H1 (cell line): ENCODE measurements at regions not wholly inside any gene's neighbourhood (a gene's known extent, or its start where the extent isn't known, plus 50 kb on each side); places are given as distances from the start of the nearest gene placed in this dataset.

Source experiments
- CTCF ChIA-PET: fragments of 300-600 bp; sonication (Branson Sonifier 250); formaldehyde crosslinking; loops from one replicate; lab custom pipeline; 2021; ENCODE audit not compliant: partially characterized antibody; lab: Charles Lee
- POLR2A ChIA-PET: fragments of 300-600 bp; sonication (Branson Sonifier 250); formaldehyde crosslinking; loops from one replicate; lab custom pipeline; 2021; ENCODE audit warnings: inconsistent platforms; ENCODE audit not compliant: partially characterized antibody; lab: Charles Lee
- DNase-seq, 2 experiments: peaks; one replicate each; pipeline versions ENCODE4 v3.0.0 to v3.0.0-alpha.2; 2010 to 2022; ENCODE audit warnings: low spot score in 2 of 2, low read depth in 1 of 2, mixed read lengths in 1 of 2
- FAIRE-seq: peaks from 2 replicates; lab custom pipeline; 2011; peaks lifted over from hg19 to GRCh38; lab: Jason Lieb, UNC
- H2AFZ ChIP-seq: 2 replicates; pipeline ENCODE4 v1.8.1; 2012; ENCODE audit warnings: low read length, inconsistent platforms
- H2AK5ac ChIP-seq: 2 replicates; pipeline ENCODE4 v1.6.1; 2013; ENCODE audit warnings: low read depth, low read length
- H2BK120ac ChIP-seq: replicated peaks from 2 replicates; pipeline ENCODE3; 2013; ENCODE audit warnings: low read depth, low read length, inconsistent platforms
- H2BK12ac ChIP-seq: 2 replicates; pipeline ENCODE4 v1.6.1; 2013; ENCODE audit warnings: low read depth, low read length
- H2BK15ac ChIP-seq: 2 replicates; pipeline ENCODE4 v1.6.1; 2013; ENCODE audit warnings: low read length
- H2BK20ac ChIP-seq: 2 replicates; pipeline ENCODE4 v1.6.1; 2013; ENCODE audit warnings: low read length
- H2BK5ac ChIP-seq: 2 replicates; pipeline ENCODE4 v1.6.1; 2013; ENCODE audit warnings: low read depth, low read length
- H3K14ac ChIP-seq: 2 replicates; pipeline ENCODE4 v1.6.1; 2013; ENCODE audit warnings: inconsistent platforms; ENCODE audit not compliant: insufficient read length
- H3K18ac ChIP-seq: 2 replicates; pipeline ENCODE4 v1.6.1; 2013; ENCODE audit warnings: low read length; ENCODE audit errors: extremely low read depth
- H3K23ac ChIP-seq: 2 replicates; pipeline ENCODE4 v1.6.1; 2013; ENCODE audit warnings: inconsistent platforms; ENCODE audit not compliant: insufficient read length
- H3K23me2 ChIP-seq: 2 replicates; pipeline ENCODE4 v1.6.1; 2013; ENCODE audit warnings: low read depth, low read length
- H3K27ac ChIP-seq: 2 replicates; pipeline ENCODE4 v1.6.1; 2011; ENCODE audit warnings: low read depth, low read length, inconsistent platforms
- H3K27me3 ChIP-seq, 4 experiments: replicated peaks in 1 of 4; 1 replicate in 1 of 4; 2 replicates in 3 of 4; pipeline versions ENCODE4 v1.6.1 to v1.8.1; 2011 to 2013; ENCODE audit warnings: low read length in 3 of 4, mild to moderate bottlenecking in 3 of 4, inconsistent platforms in 2 of 4, mixed read lengths in 2 of 4, moderate library complexity in 1 of 4; ENCODE audit not compliant: control insufficient read depth in 3 of 4, insufficient read depth in 3 of 4; ENCODE audit errors: extremely low read depth in 1 of 4
- H3K36me3 ChIP-seq, 4 experiments: 2 replicates each; pipeline versions ENCODE4 v1.6.1 to v1.8.1; 2011 to 2013; ENCODE audit warnings: mild to moderate bottlenecking in 4 of 4, low read length in 3 of 4, moderate library complexity in 2 of 4, control low read depth in 1 of 4, inconsistent platforms in 1 of 4; ENCODE audit not compliant: insufficient read depth in 4 of 4, control insufficient read depth in 2 of 4
- H3K4ac ChIP-seq: replicated peaks from 2 replicates; pipeline ENCODE3; 2013; ENCODE audit warnings: low read length, low read depth, mixed read lengths, inconsistent platforms; ENCODE audit not compliant: insufficient read length
- H3K4me1 ChIP-seq, 4 experiments: replicated peaks in 1 of 4; 1 replicate in 1 of 4; 2 replicates in 3 of 4; pipeline versions ENCODE4 v1.6.1 to v1.8.1; 2011 to 2013; ENCODE audit warnings: low read length in 3 of 4, inconsistent platforms in 2 of 4, mixed read lengths in 1 of 4; ENCODE audit not compliant: insufficient read depth in 4 of 4, control insufficient read depth in 3 of 4
- H3K4me2 ChIP-seq, 2 experiments: 2 replicates each; pipeline versions ENCODE4 v1.6.1 to v1.8.1; 2011 to 2013; ENCODE audit warnings: low read depth in 2 of 2, low read length in 2 of 2, control low read depth in 1 of 2, inconsistent platforms in 1 of 2, mild to moderate bottlenecking in 1 of 2; ENCODE audit not compliant: insufficient read depth in 1 of 2
- H3K4me3 ChIP-seq, 4 experiments: fragments of 200-600, 300-600 bp in 1 of 4; sonication (generic), shearing (Covaris generic), sonication (Bioruptor Twin) in 1 of 4; 2 replicates each; pipeline versions ENCODE4 v1.5.1 to v1.8.1; 2011 to 2016; ENCODE audit warnings: low read length in 4 of 4, low read depth in 3 of 4, control low read depth in 2 of 4, inconsistent platforms in 2 of 4, mild to moderate bottlenecking in 2 of 4, mixed read lengths in 1 of 4, moderate library complexity in 1 of 4; ENCODE audit not compliant: insufficient read depth in 2 of 4; ENCODE audit errors: extremely low read depth in 1 of 4
- H3K56ac ChIP-seq: replicated peaks from 2 replicates; pipeline ENCODE3; 2013; ENCODE audit warnings: low read depth, mild to moderate bottlenecking, mixed read lengths, low read length, inconsistent platforms; ENCODE audit not compliant: insufficient read length
- H3K79me1 ChIP-seq: 2 replicates; pipeline ENCODE4 v1.6.1; 2013; ENCODE audit warnings: low read depth, low read length, control low read depth
- H3K79me2 ChIP-seq, 2 experiments: 2 replicates each; pipeline versions ENCODE4 v1.6.1 to v1.8.1; 2012 to 2013; ENCODE audit warnings: low read length in 2 of 2, mild to moderate bottlenecking in 2 of 2, inconsistent platforms in 1 of 2; ENCODE audit not compliant: insufficient read depth in 2 of 2, control insufficient read depth in 1 of 2
- H3K9ac ChIP-seq, 4 experiments: replicated peaks in 1 of 4; 1 replicate in 1 of 4; 2 replicates in 3 of 4; pipeline versions ENCODE4 v1.6.1 to v1.8.1; 2011 to 2013; ENCODE audit warnings: low read depth in 3 of 4, low read length in 3 of 4, control low read depth in 2 of 4, mild to moderate bottlenecking in 2 of 4, moderate library complexity in 2 of 4, inconsistent platforms in 1 of 4; ENCODE audit errors: extremely low read depth in 1 of 4
- H3K9me3 ChIP-seq, 2 experiments: 2 replicates each; pipeline versions ENCODE4 v1.6.1 to v1.8.1; 2012 to 2013; ENCODE audit warnings: mild to moderate bottlenecking in 2 of 2, moderate library complexity in 2 of 2, control low read depth in 1 of 2, inconsistent platforms in 1 of 2, low read depth in 1 of 2, low read length in 1 of 2, mixed read lengths in 1 of 2; ENCODE audit not compliant: insufficient read depth in 2 of 2
- H4K20me1 ChIP-seq, 2 experiments: replicated peaks in 1 of 2; 2 replicates each; pipeline versions ENCODE3 to v1.8.1; 2011 to 2013; ENCODE audit warnings: inconsistent platforms in 2 of 2, low read length in 2 of 2, mild to moderate bottlenecking in 1 of 2; ENCODE audit not compliant: insufficient read depth in 2 of 2, control insufficient read depth in 1 of 2
- H4K5ac ChIP-seq: 2 replicates; pipeline ENCODE4 v1.6.1; 2013; ENCODE audit warnings: low read length, low read depth, mixed read lengths, inconsistent platforms; ENCODE audit not compliant: insufficient read length
- H4K8ac ChIP-seq: 2 replicates; pipeline ENCODE4 v1.8.0; 2013; ENCODE audit warnings: mild to moderate bottlenecking, moderate library complexity, low read length, inconsistent platforms; ENCODE audit not compliant: insufficient read depth; ENCODE audit errors: extremely low read depth
- H4K91ac ChIP-seq: replicated peaks from 2 replicates; pipeline ENCODE3; 2013; ENCODE audit warnings: low read length, mixed read lengths, inconsistent platforms; ENCODE audit not compliant: insufficient read length
- BRCA1 ChIP-seq: IDR thresholded peaks from 2 replicates; pipeline ENCODE4 v1.6.1; 2012; ENCODE audit warnings: low read depth, low read length, improper control_type of control experiment
- CREB1 ChIP-seq: IDR thresholded peaks from 2 replicates; pipeline ENCODE4 v1.6.1; 2012; ENCODE audit warnings: inconsistent platforms
- HDAC6 ChIP-seq: IDR thresholded peaks from one replicate; pipeline ENCODE4 v1.7.1; 2012; ENCODE audit warnings: low read depth, mild to moderate bottlenecking, inconsistent platforms, low read length, moderate library complexity
- JUN ChIP-seq: IDR thresholded peaks from 2 replicates; pipeline ENCODE4 v1.6.1; 2011; ENCODE audit warnings: low read depth, mild to moderate bottlenecking, improper control_type of control experiment, low read length
- RBBP5 ChIP-seq: IDR thresholded peaks from 2 replicates; pipeline ENCODE4 v1.7.1; 2012; ENCODE audit warnings: low read depth, mild to moderate bottlenecking, inconsistent platforms, low read length, moderate library complexity, borderline replicate concordance
- SIRT6 ChIP-seq: IDR thresholded peaks from one replicate; pipeline ENCODE4 v1.7.1; 2012; ENCODE audit warnings: low read length, inconsistent platforms
- SIX5 ChIP-seq: IDR thresholded peaks from 2 replicates; pipeline ENCODE4 v1.6.1; 2011; ENCODE audit warnings: mild to moderate bottlenecking, low read depth, low read length
- SP4 ChIP-seq: IDR thresholded peaks from 2 replicates; pipeline ENCODE4 v1.6.1; 2012; ENCODE audit warnings: low read length, inconsistent platforms
- ZNF274 ChIP-seq: IDR thresholded peaks from 2 replicates; pipeline ENCODE4 v1.7.0; 2012; ENCODE audit warnings: low read length, borderline replicate concordance; ENCODE audit errors: extremely low read depth
- WGBS, 2 experiments: shearing (Covaris generic) in 1 of 2; methylation state at CpG; one replicate each; pipeline versions ENCODE4 v1.1.6 to v1.1.7; 2013 to 2015; ENCODE audit warnings: low lambda C conversion rate in 2 of 2, mixed read lengths in 2 of 2, inconsistent platforms in 1 of 2, low coverage in 1 of 2, missing lambda C conversion rate in 1 of 2; ENCODE audit not compliant: insufficient replicate concordance in 2 of 2, insufficient coverage in 1 of 2, insufficient read length in 1 of 2; ENCODE audit errors: extremely low coverage in 1 of 2, missing lambda C conversion rate in 1 of 2; 5-methylcytosine and 5-hydroxymethylcytosine counted together
- TF ChIP-seq, protein P1 (sequence below): IDR thresholded peaks from 2 replicates; pipeline ENCODE4 v1.6.1; 2012; ENCODE audit warnings: inconsistent platforms

DNA sequence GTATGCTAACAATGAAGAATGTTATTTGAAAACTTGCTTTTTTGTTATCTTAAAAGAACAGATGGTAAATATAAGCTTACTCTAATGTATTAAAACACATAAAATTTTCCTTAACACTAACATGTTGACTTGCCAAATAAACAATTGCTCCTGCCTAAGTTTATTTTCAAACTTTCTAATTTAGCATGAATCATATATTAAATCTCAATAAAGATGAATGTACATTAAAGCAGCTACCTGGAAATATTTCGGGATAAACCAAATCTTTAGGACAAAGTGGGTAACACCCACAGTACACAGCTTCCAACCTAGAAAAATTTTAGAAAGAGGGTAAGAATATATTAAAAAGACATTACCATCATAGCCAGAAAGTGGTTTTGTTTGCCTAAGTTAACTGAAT, 567.4 kb downstream of the ZEB2 start:
- no peaks in the 10 kb centered on the region for H3K27me3 ChIP-seq
- no peak overlapping the region for H3K18ac ChIP-seq
- no peaks in the 10 kb centered on the region for H3K9me3 ChIP-seq
- POLR2A ChIA-PET = no interaction called here
- CTCF ChIA-PET = interaction anchor here (0.8 to 1.4 kb wide), 3 partner anchors 9 to 13 kb away, joined by 3 to 4 read pairs (median 3); no protein-coding TSS in a partner anchor
- no peak for TF ChIP-seq SIRT6
- TF ChIP-seq BRCA1 = no peak
- TF ChIP-seq ZNF274 = no peak
- no peak for TF ChIP-seq SP4
- no peak for TF ChIP-seq HDAC6
- TF ChIP-seq JUN = no peak
- TF ChIP-seq SIX5 = no peak
- no peak for TF ChIP-seq RBBP5
- no peak for TF ChIP-seq CREB1
- TF ChIP-seq, protein P1, sequence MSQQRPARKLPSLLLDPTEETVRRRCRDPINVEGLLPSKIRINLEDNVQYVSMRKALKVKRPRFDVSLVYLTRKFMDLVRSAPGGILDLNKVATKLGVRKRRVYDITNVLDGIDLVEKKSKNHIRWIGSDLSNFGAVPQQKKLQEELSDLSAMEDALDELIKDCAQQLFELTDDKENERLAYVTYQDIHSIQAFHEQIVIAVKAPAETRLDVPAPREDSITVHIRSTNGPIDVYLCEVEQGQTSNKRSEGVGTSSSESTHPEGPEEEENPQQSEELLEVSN = no peak
- no peak overlapping the region for H3K4me2 ChIP-seq
- H3K9ac ChIP-seq = no peak overlapping the region
- no peaks in the 10 kb centered on the region for H3K79me2 ChIP-seq
- no peak overlapping the region for H3K14ac ChIP-seq
- H4K91ac ChIP-seq = no peak overlapping the region
- no peaks in the 10 kb centered on the region for H3K23me2 ChIP-seq
- no peak overlapping the region for H4K8ac ChIP-seq
- no peak overlapping the region for H4K5ac ChIP-seq
- no peak overlapping the region for H2BK20ac ChIP-seq
- no peak overlapping the region for H3K4ac ChIP-seq
- DNase-seq = no peak
- no peak overlapping the region for H2BK12ac ChIP-seq
- no peaks in the 10 kb centered on the region for H3K4me1 ChIP-seq
- H2BK120ac ChIP-seq = no peak overlapping the region
- no peak overlapping the region for H2AK5ac ChIP-seq
- no peak overlapping the region for H3K23ac ChIP-seq
- H3K27ac ChIP-seq = no peak overlapping the region
- H4K20me1 ChIP-seq = no peaks in the 10 kb centered on the region
- H2AFZ ChIP-seq = no peak overlapping the region
- no peak overlapping the region for H2BK15ac ChIP-seq
- H3K4me3 ChIP-seq = no peak overlapping the region
- H3K56ac ChIP-seq = no peak overlapping the region
- no peaks in the 10 kb centered on the region for H3K79me1 ChIP-seq
- WGBS, 2 experiments = 90% methylated on average over 1 of the region's 1 CpG; no CpG with 5 or more reads in 1 of the 2 experiments
- H2BK5ac ChIP-seq = no peak overlapping the region
- no peaks in the 10 kb centered on the region for H3K36me3 ChIP-seq
- no peak for FAIRE-seq
